ENCODE measurements at regions not wholly inside any gene's neighbourhood (a gene's known extent, or its start where the extent isn't known, plus 50 kb on each side); places are given as distances from the start of the nearest gene placed in this dataset.
"Not testable (repeated sequence)": the region's sequence is repeated elsewhere in the genome, so short reads cannot be mapped to it uniquely, and the experiment has no call there.

- no peaks in the 10 kb centered on the region for H3K36me3 Mint-ChIP-seq
- ATAC-seq (no peak), DNase-seq (no peak)
- H3K4me1 Mint-ChIP-seq: peaks cover 2% of the 10 kb centered on the region
- no peaks in the 10 kb centered on the region for H3K9me3 Mint-ChIP-seq (ENCODE audit: low read depth)
- no peak overlapping the region for H3K27ac Mint-ChIP-seq
- no peaks in the 10 kb centered on the region for H3K27me3 Mint-ChIP-seq
- CTCF ChIA-PET: interaction anchor here (0.9 kb wide), 1 partner anchor 15 kb away, joined by 3 read pairs; no protein-coding TSS in a partner anchor
- H3K4me3 Mint-ChIP-seq: no peak overlapping the region
Measured at GRCh38 chr9:73095425-73095824, 56.2 kb upstream of the ANXA1 start.

GRCh38 chr9:73093740-73094379, 57.8 kb upstream of the ANXA1 start:
- CTCF ChIA-PET: interaction anchor here (1.0 to 1.3 kb wide), 2 partner anchors 12 to 14 kb away, joined by 3 to 4 read pairs; no protein-coding TSS in a partner anchor
- DNase-seq (no peak), ATAC-seq (peak; percentile 42)
- peak overlapping the region; percentile 20 for H3K4me3 Mint-ChIP-seq
- no peak overlapping the region for H3K27ac Mint-ChIP-seq
- H3K4me1 Mint-ChIP-seq: peaks cover 2% of the 10 kb centered on the region
- H3K9me3 Mint-ChIP-seq (ENCODE audit: low read depth): no peaks in the 10 kb centered on the region
- no peaks in the 10 kb centered on the region for H3K36me3 Mint-ChIP-seq
- no peaks in the 10 kb centered on the region for H3K27me3 Mint-ChIP-seq

- DNase-seq (no peak), ATAC-seq (no peak)
- Mint-ChIP-seq H3K36me3 (no peaks in the 10 kb centered on the region), H3K27ac (no peak overlapping the region), H3K4me1 (peaks cover 2% of the 10 kb centered on the region), H3K27me3 (peaks cover 3% of the 10 kb centered on the region), H3K9me3 (ENCODE audit: low read depth) (no peaks in the 10 kb centered on the region), H3K4me3 (no peak overlapping the region)
- CTCF ChIA-PET: interaction anchor here (1.0 to 1.3 kb wide), 3 partner anchors 11 to 14 kb away, joined by 3 to 4 read pairs (median 3); no protein-coding TSS in a partner anchor
Measured at GRCh38 chr9:73093016-73093739, 58.5 kb upstream of the ANXA1 start.

GRCh38 chr9:73091909-73092308, 59.8 kb upstream of the ANXA1 start:
- CTCF ChIA-PET: interaction anchor here (2.1 kb wide), 1 partner anchor 13 kb away, joined by 5 read pairs; no protein-coding TSS in a partner anchor
- ATAC-seq (no peak), DNase-seq (no peak)
- Mint-ChIP-seq H3K4me3 (no peak overlapping the region), H3K36me3 (no peaks in the 10 kb centered on the region), H3K4me1 (peaks cover 2% of the 10 kb centered on the region), H3K27ac (no peak overlapping the region), H3K9me3 (ENCODE audit: low read depth) (no peaks in the 10 kb centered on the region), H3K27me3 (peaks cover 5% of the 10 kb centered on the region)

GRCh38 chr9:73090214-73090613, 61.5 kb upstream of the ANXA1 start:
- H3K27ac Mint-ChIP-seq: no peak overlapping the region
- H3K4me1 Mint-ChIP-seq: peaks cover 2% of the 10 kb centered on the region
- H3K36me3 Mint-ChIP-seq: no peaks in the 10 kb centered on the region
- ATAC-seq: no peak
- H3K4me3 Mint-ChIP-seq: no peak overlapping the region
- peaks cover 9% of the 10 kb centered on the region for H3K27me3 Mint-ChIP-seq
- no peak for DNase-seq
- no peaks in the 10 kb centered on the region for H3K9me3 Mint-ChIP-seq (ENCODE audit: low read depth)
- CTCF ChIA-PET: interaction anchor here (0.9 to 2.1 kb wide), 3 partner anchors 11 to 88 kb away, joined by 3 to 6 read pairs (median 5); no protein-coding TSS in a partner anchor

GRCh38 chr9:73089304-73089985, 62.2 kb upstream of the ANXA1 start:
- DNase-seq (no peak), ATAC-seq (no peak)
- CTCF ChIA-PET: interaction anchor here (0.9 to 2.1 kb wide), 3 partner anchors 10 to 89 kb away, joined by 3 to 6 read pairs (median 5); no protein-coding TSS in a partner anchor
- no peak overlapping the region for H3K27ac Mint-ChIP-seq
- no peaks in the 10 kb centered on the region for H3K9me3 Mint-ChIP-seq (ENCODE audit: low read depth)
- no peak overlapping the region for H3K4me3 Mint-ChIP-seq
- peaks cover 2% of the 10 kb centered on the region for H3K4me1 Mint-ChIP-seq
- H3K27me3 Mint-ChIP-seq: peaks cover 9% of the 10 kb centered on the region
- H3K36me3 Mint-ChIP-seq: no peaks in the 10 kb centered on the region

GRCh38 chr9:73087876-73088275, 63.8 kb upstream of the ANXA1 start:
- H3K27me3 Mint-ChIP-seq: peaks cover 19% of the 10 kb centered on the region
- H3K4me3 Mint-ChIP-seq; ATAC-seq; H3K36me3 Mint-ChIP-seq; CTCF ChIA-PET; DNase-seq; H3K9me3 Mint-ChIP-seq (ENCODE audit: low read depth); H3K27ac Mint-ChIP-seq; H3K4me1 Mint-ChIP-seq: not testable (repeated sequence)

GRCh38 chr9:73083519-73083918, 68.1 kb upstream of the ANXA1 start:
- no peak overlapping the region for H3K27ac Mint-ChIP-seq
- H3K36me3 Mint-ChIP-seq: no peaks in the 10 kb centered on the region
- DNase-seq: no peak
- no peaks in the 10 kb centered on the region for H3K9me3 Mint-ChIP-seq (ENCODE audit: low read depth)
- no peak overlapping the region for H3K4me3 Mint-ChIP-seq
- no peak for ATAC-seq
- no peaks in the 10 kb centered on the region for H3K4me1 Mint-ChIP-seq
- CTCF ChIA-PET: interaction anchor here (1.0 to 1.8 kb wide), 2 partner anchors 23 to 211 kb away, joined by 3 to 8 read pairs; no protein-coding TSS in a partner anchor
- peaks cover 26% of the 10 kb centered on the region for H3K27me3 Mint-ChIP-seq

GRCh38 chr9:73081979-73082657, 69.5 kb upstream of the ANXA1 start:
- ATAC-seq (no peak), DNase-seq (no peak)
- H3K9me3 Mint-ChIP-seq (ENCODE audit: low read depth): no peaks in the 10 kb centered on the region
- no peak overlapping the region for H3K27ac Mint-ChIP-seq
- no peaks in the 10 kb centered on the region for H3K4me1 Mint-ChIP-seq
- H3K4me3 Mint-ChIP-seq: no peak overlapping the region
- CTCF ChIA-PET: interaction anchor here (0.7 to 1.8 kb wide), 8 partner anchors 8 to 803 kb away, joined by 3 to 8 read pairs (median 4); no protein-coding TSS in a partner anchor
- H3K27me3 Mint-ChIP-seq: peaks cover 32% of the 10 kb centered on the region
- no peaks in the 10 kb centered on the region for H3K36me3 Mint-ChIP-seq

GRCh38 chr9:73080110-73080694, 71.5 kb upstream of the ANXA1 start:
- DNase-seq: no peak
- Mint-ChIP-seq H3K4me3 (no peak overlapping the region), H3K27ac (no peak overlapping the region), H3K4me1 (no peaks in the 10 kb centered on the region), H3K36me3 (no peaks in the 10 kb centered on the region), H3K9me3 (ENCODE audit: low read depth) (no peaks in the 10 kb centered on the region), H3K27me3 (peaks cover 32% of the 10 kb centered on the region)
- CTCF ChIA-PET: interaction anchor here (0.9 to 1.8 kb wide), 6 partner anchors 11 to 808 kb away, joined by 3 to 5 read pairs (median 3); no protein-coding TSS in a partner anchor
- no peak for ATAC-seq

- no peak for DNase-seq
- CTCF ChIA-PET: interaction anchor here (1.2 to 1.8 kb wide), 3 partner anchors 11 to 57 kb away, joined by 3 to 5 read pairs (median 4); no protein-coding TSS in a partner anchor
- no peaks in the 10 kb centered on the region for H3K9me3 Mint-ChIP-seq (ENCODE audit: low read depth)
Measured at GRCh38 chr9:73079326-73079725, 72.3 kb upstream of the ANXA1 start.

GRCh38 chr9:73077625-73078030, 74.0 kb upstream of the ANXA1 start:
- CTCF ChIA-PET: no interaction called here
- Mint-ChIP-seq H3K36me3 (no peaks in the 10 kb centered on the region), H3K4me3 (no peak overlapping the region), H3K4me1 (no peaks in the 10 kb centered on the region), H3K27me3 (peaks cover 34% of the 10 kb centered on the region), H3K9me3 (ENCODE audit: low read depth) (no peaks in the 10 kb centered on the region), H3K27ac (no peak overlapping the region)
- ATAC-seq: no peak
- DNase-seq: no peak

More at GRCh38 chr9:73079326-73079725, 72.3 kb upstream of the ANXA1 start:
- Mint-ChIP-seq H3K36me3 (no peaks in the 10 kb centered on the region), H3K27ac (no peak overlapping the region), H3K4me3 (no peak overlapping the region), H3K4me1 (no peaks in the 10 kb centered on the region), H3K27me3 (peaks cover 34% of the 10 kb centered on the region)
- ATAC-seq: no peak

Measured in activated CD8-positive, alpha-beta memory T cell treated with anti-CD3 and anti-CD28 coated beads, Interleukin-2, amount 10 ng/mL, durations not matched to agents 7 days and 5 days (primary cell).